ENCODE measurements at regions not wholly inside any gene's neighbourhood (a gene's known extent, or its start where the extent isn't known, plus 50 kb on each side); places are given as distances from the start of the nearest gene placed in this dataset.
"Not testable (repeated sequence)": the region's sequence is repeated elsewhere in the genome, so short reads cannot be mapped to it uniquely, and the experiment has no call there.

GRCh38 chr5:20959347-20959746, 971.3 kb upstream of the CDH18 start:
- in situ Hi-C loops (cut with MboI; ENCODE audit: low sequenced_read_pairs, unreplicated experiment) = no loop called here

GRCh38 chr5:20958641-20959040, 970.6 kb upstream of the CDH18 start:
- no peak for DNase-seq (ENCODE audit: low spot score)

More at GRCh38 chr5:20959347-20959746, 971.3 kb upstream of the CDH18 start:
- TF ChIP-seq CTCF (IDR thresholded peaks at IDR 0.05; ENCODE audit: borderline replicate concordance, control extremely low read depth, extremely low read depth, insufficient read depth, missing control alignments) = no peak
- no peak for DNase-seq (ENCODE audit: low spot score)

GRCh38 chr5:20956134-20956533, 968.1 kb upstream of the CDH18 start:
- TF ChIP-seq CTCF (IDR thresholded peaks at IDR 0.05; ENCODE audit: borderline replicate concordance, control extremely low read depth, extremely low read depth, insufficient read depth, missing control alignments) = no peak
- in situ Hi-C loops (cut with MboI; ENCODE audit: low sequenced_read_pairs, unreplicated experiment) = no loop called here
- DNase-seq (ENCODE audit: low spot score) = no peak

More at GRCh38 chr5:20958641-20959040, 970.6 kb upstream of the CDH18 start:
- no peak for TF ChIP-seq CTCF (IDR thresholded peaks at IDR 0.05; ENCODE audit: borderline replicate concordance, control extremely low read depth, extremely low read depth, insufficient read depth, missing control alignments)
- in situ Hi-C loops (cut with MboI; ENCODE audit: low sequenced_read_pairs, unreplicated experiment) = no loop called here

- DNase-seq (ENCODE audit: low spot score) = no peak
- TF ChIP-seq CTCF (IDR thresholded peaks at IDR 0.05; ENCODE audit: borderline replicate concordance, control extremely low read depth, extremely low read depth, insufficient read depth, missing control alignments) = no peak
- in situ Hi-C loops (cut with MboI; ENCODE audit: low sequenced_read_pairs, unreplicated experiment) = no loop called here
Observed at GRCh38 chr5:20949636-20950035, 961.6 kb upstream of the CDH18 start.

- DNase-seq (ENCODE audit: low spot score); in situ Hi-C loops (cut with MboI; ENCODE audit: low sequenced_read_pairs, unreplicated experiment): not testable (repeated sequence)
Observed at GRCh38 chr5:20943183-20943971, 955.4 kb upstream of the CDH18 start.

GRCh38 chr5:20942603-20943002, 954.6 kb upstream of the CDH18 start:
- in situ Hi-C loops (cut with MboI; ENCODE audit: low sequenced_read_pairs, unreplicated experiment); DNase-seq (ENCODE audit: low spot score): not testable (repeated sequence)

- DNase-seq (ENCODE audit: low spot score); in situ Hi-C loops (cut with MboI; ENCODE audit: low sequenced_read_pairs, unreplicated experiment): not testable (repeated sequence)
Observed at GRCh38 chr5:20940786-20941185, 952.8 kb upstream of the CDH18 start.

GRCh38 chr5:20890936-20891335, 902.9 kb upstream of the CDH18 start:
- DNase-seq (ENCODE audit: low spot score); in situ Hi-C loops (cut with MboI; ENCODE audit: low sequenced_read_pairs, unreplicated experiment): not testable (repeated sequence)

- DNase-seq (ENCODE audit: low spot score); in situ Hi-C loops (cut with MboI; ENCODE audit: low sequenced_read_pairs, unreplicated experiment): not testable (repeated sequence)
Observed at GRCh38 chr5:20875726-20876125, 887.7 kb upstream of the CDH18 start.

- DNase-seq (ENCODE audit: low spot score); in situ Hi-C loops (cut with MboI; ENCODE audit: low sequenced_read_pairs, unreplicated experiment): not testable (repeated sequence)
Observed at GRCh38 chr5:20865892-20866291, 877.9 kb upstream of the CDH18 start.

All from GM13976 (cell line).